DOHH2 (cell line): ENCODE measurements at regions not wholly inside any gene's neighbourhood (a gene's known extent, or its start where the extent isn't known, plus 50 kb on each side); places are given as distances from the start of the nearest gene placed in this dataset.
"Not testable (repeated sequence)": the region's sequence is repeated elsewhere in the genome, so short reads cannot be mapped to it uniquely, and the experiment has no call there.

Source experiments
- H3F3A ChIP-seq: fragments of 200-600 bp; sonication (generic), shearing (Covaris generic); 2 replicates; pipeline ENCODE4 v1.6.0; 2016; ENCODE audit warnings: antibody characterized with exemption, mild to moderate bottlenecking; ENCODE audit not compliant: control insufficient read depth, insufficient read depth
- H3K27ac ChIP-seq: fragments of 200-600 bp; sonication (generic); 2 replicates; pipeline ENCODE4 v1.5.1; 2014; ENCODE audit warnings: low read depth, mild to moderate bottlenecking, low read length, moderate library complexity
- H3K27me3 ChIP-seq: fragments of 200-600 bp; sonication (generic); 2 replicates; pipeline ENCODE4 v1.6.1; 2014; ENCODE audit warnings: mild to moderate bottlenecking, low read length, mixed read lengths; ENCODE audit not compliant: control insufficient read depth
- H3K36me3 ChIP-seq: fragments of 200-600 bp; sonication (generic); 2 replicates; pipeline ENCODE4 v1.6.1; 2014; ENCODE audit warnings: mild to moderate bottlenecking, low read length, moderate library complexity, mixed read lengths; ENCODE audit not compliant: control insufficient read depth
- H3K4me1 ChIP-seq: fragments of 200-600 bp; sonication (generic); 2 replicates; pipeline ENCODE4 v1.6.1; 2014; ENCODE audit warnings: mild to moderate bottlenecking, low read length, mixed read lengths; ENCODE audit not compliant: control insufficient read depth
- H3K4me2 ChIP-seq: fragments of 200-600 bp; sonication (generic); 2 replicates; pipeline ENCODE4 v1.6.0; 2014; ENCODE audit warnings: mild to moderate bottlenecking, low read length, moderate library complexity
- H3K4me3 ChIP-seq: fragments of 200-600 bp; sonication (generic); 2 replicates; pipeline ENCODE4 v1.5.1; 2014; ENCODE audit warnings: mild to moderate bottlenecking, low read length, mixed read lengths
- H3K79me2 ChIP-seq: fragments of 200-600 bp; sonication (generic); 2 replicates; pipeline ENCODE4 v1.6.1; 2014; ENCODE audit warnings: mild to moderate bottlenecking, low read length, mixed read lengths; ENCODE audit not compliant: control insufficient read depth
- H3K9me2 ChIP-seq: fragments of 200-600 bp; sonication (generic); replicated peaks from 2 replicates; pipeline ENCODE4 v1.6.1; 2014; ENCODE audit warnings: mild to moderate bottlenecking, low read length, mixed read lengths; ENCODE audit not compliant: control insufficient read depth
- H3K9me3 ChIP-seq: fragments of 200-600 bp; sonication (generic); 2 replicates; pipeline ENCODE4 v1.6.1; 2014; ENCODE audit warnings: antibody characterized with exemption, low read length, mixed read lengths; ENCODE audit not compliant: control insufficient read depth, insufficient read depth
- H4K20me1 ChIP-seq: fragments of 200-600 bp; sonication (generic); 2 replicates; pipeline ENCODE4 v1.6.0; 2014; ENCODE audit warnings: low read depth, mild to moderate bottlenecking, antibody characterized with exemption, low read length, moderate library complexity; ENCODE audit not compliant: control insufficient read depth, insufficient read depth
- EZH2phosphoT487 ChIP-seq: fragments of 200-600 bp; sonication (generic); IDR thresholded peaks from 2 replicates; pipeline ENCODE4 v1.6.1; 2017; ENCODE audit warnings: borderline replicate concordance, mild to moderate bottlenecking, antibody characterized with exemption, low read length, moderate library complexity, mixed read lengths
- TF ChIP-seq, protein P1 (sequence below): fragments of 200-600 bp; sonication (generic); IDR thresholded peaks from one replicate; pipeline ENCODE4 v1.5.1; 2014; ENCODE audit warnings: antibody characterized with exemption, mild to moderate bottlenecking, low read depth, low read length; ENCODE audit not compliant: poor library complexity, severe bottlenecking

DNA sequence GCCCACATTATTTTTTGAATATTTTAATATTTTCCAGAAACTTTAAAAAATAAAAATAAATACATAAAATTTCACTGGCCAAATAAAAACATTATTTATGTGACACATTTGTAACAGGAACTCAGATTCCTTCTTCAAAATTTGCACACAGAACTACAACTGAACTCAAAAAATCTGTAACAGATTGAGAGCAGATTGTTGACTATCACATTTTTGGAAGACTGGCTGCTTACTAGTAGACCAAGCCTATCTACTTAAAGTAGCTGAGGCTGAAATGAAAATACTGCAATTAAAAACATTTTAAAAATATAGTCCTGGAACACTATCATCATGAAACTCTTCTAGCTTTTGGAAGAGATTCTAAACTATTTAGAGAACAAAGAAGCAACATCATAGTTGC, 203.9 kb downstream of the SH3BGRL start:
- Histone ChIP-seq H3K9me3 (no peaks in the 10 kb centered on the region), H3K4me3 (no peak overlapping the region)

DNA sequence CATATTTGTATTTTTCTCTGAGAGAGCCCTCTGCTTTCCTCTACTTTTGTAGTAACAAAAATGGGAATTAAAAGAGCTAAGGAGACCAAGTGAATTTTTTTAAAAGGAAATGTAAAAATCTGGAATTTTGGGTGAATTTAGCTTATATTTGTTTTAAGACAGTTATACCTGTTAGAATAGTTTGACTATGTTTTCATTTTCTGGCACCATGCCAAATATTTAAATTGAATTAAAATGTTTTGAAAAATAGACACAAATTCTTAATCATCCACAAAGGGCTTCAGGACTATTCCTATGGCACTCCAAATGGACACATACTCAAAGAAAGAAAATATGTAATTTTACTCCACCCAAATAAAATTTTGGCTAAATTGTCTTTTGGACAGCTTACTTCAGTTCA, 209.6 kb downstream of the SH3BGRL start:
- Histone ChIP-seq H3K27ac (no peak overlapping the region), H3K9me2 (no peaks in the 10 kb centered on the region), H3K4me3 (no peak overlapping the region), H3F3A (no peaks in the 10 kb centered on the region), H3K4me2 (no peak overlapping the region), H3K79me2 (no peaks in the 10 kb centered on the region), H4K20me1 (no peaks in the 10 kb centered on the region), H3K27me3 (no peaks in the 10 kb centered on the region), H3K4me1 (no peaks in the 10 kb centered on the region), H3K36me3 (no peaks in the 10 kb centered on the region), H3K9me3 (no peaks in the 10 kb centered on the region)
- TF ChIP-seq, protein P1, sequence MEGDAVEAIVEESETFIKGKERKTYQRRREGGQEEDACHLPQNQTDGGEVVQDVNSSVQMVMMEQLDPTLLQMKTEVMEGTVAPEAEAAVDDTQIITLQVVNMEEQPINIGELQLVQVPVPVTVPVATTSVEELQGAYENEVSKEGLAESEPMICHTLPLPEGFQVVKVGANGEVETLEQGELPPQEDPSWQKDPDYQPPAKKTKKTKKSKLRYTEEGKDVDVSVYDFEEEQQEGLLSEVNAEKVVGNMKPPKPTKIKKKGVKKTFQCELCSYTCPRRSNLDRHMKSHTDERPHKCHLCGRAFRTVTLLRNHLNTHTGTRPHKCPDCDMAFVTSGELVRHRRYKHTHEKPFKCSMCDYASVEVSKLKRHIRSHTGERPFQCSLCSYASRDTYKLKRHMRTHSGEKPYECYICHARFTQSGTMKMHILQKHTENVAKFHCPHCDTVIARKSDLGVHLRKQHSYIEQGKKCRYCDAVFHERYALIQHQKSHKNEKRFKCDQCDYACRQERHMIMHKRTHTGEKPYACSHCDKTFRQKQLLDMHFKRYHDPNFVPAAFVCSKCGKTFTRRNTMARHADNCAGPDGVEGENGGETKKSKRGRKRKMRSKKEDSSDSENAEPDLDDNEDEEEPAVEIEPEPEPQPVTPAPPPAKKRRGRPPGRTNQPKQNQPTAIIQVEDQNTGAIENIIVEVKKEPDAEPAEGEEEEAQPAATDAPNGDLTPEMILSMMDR, result no peak
- TF ChIP-seq EZH2phosphoT487, result no peak

More for the DNA sequence above, 203.9 kb downstream of the SH3BGRL start:
- Histone ChIP-seq H3K79me2 (no peaks in the 10 kb centered on the region), H4K20me1 (no peaks in the 10 kb centered on the region), H3K27ac (no peak overlapping the region), H3K4me1 (no peaks in the 10 kb centered on the region), H3F3A (no peaks in the 10 kb centered on the region), H3K4me2 (no peak overlapping the region), H3K27me3 (no peaks in the 10 kb centered on the region), H3K36me3 (no peaks in the 10 kb centered on the region), H3K9me2 (no peaks in the 10 kb centered on the region)
- TF ChIP-seq, protein P1, result no peak
- TF ChIP-seq EZH2phosphoT487, result no peak

DNA sequence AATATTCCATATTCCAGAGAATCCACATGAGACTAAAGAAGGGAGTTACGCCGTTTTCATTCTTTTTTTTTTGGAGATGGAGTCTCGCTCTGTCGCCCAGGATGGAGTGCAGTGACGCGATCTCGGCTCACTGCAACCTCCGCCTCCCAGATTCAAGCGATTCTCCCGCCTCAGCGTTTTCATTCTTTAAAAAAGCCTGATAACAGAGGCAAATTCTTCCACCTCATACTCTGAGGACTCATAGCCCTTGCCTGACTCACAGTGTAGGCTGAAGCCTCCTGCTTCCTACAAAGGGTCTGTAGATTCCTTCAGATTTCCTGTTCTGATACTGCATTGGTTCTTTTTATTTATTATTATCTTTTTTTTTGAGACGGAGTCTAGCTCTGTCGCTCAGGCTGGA, 210.5 kb downstream of the SH3BGRL start:
- H3K9me2 ChIP-seq, result no peaks in the 10 kb centered on the region
- no peaks in the 10 kb centered on the region for H4K20me1 ChIP-seq
- H3K4me1 ChIP-seq, result no peaks in the 10 kb centered on the region
- H3F3A ChIP-seq, result no peaks in the 10 kb centered on the region
- no peaks in the 10 kb centered on the region for H3K36me3 ChIP-seq
- H3K9me3 ChIP-seq, result no peaks in the 10 kb centered on the region
- no peak overlapping the region for H3K4me2 ChIP-seq
- TF ChIP-seq, protein P1, result no peak
- H3K4me3 ChIP-seq, result no peak overlapping the region
- H3K27ac ChIP-seq, result no peak overlapping the region
- H3K27me3 ChIP-seq, result no peaks in the 10 kb centered on the region
- no peaks in the 10 kb centered on the region for H3K79me2 ChIP-seq

DNA sequence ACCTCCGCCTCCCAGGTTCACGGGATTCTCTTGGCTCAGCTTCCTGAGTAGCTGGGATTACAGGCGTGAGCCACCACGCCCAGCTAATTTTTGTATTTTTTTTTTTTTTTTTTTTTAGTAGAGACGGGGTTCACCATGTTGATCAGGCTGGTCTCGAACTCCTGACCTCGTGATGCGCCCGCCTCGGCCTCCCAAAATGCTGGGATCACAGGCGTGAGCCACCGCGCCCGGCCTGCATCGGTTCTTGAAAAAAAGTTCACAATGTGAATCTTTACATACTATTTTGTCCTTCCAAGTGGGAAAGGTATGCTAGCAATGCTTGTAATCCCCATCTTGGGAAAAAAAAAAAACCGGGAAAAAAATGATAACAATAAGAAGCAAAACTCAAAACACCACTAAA, 211.0 kb downstream of the SH3BGRL start:
- H3F3A ChIP-seq, H3K79me2 ChIP-seq, H3K36me3 ChIP-seq, H3K27ac ChIP-seq, H3K27me3 ChIP-seq, H3K9me3 ChIP-seq, H4K20me1 ChIP-seq, H3K4me2 ChIP-seq, H3K4me3 ChIP-seq, H3K9me2 ChIP-seq, H3K4me1 ChIP-seq: not testable (repeated sequence)
